ENCODE measurements at regions not wholly inside any gene's neighbourhood (a gene's known extent, or its start where the extent isn't known, plus 50 kb on each side); places are given as distances from the start of the nearest gene placed in this dataset.

DNA sequence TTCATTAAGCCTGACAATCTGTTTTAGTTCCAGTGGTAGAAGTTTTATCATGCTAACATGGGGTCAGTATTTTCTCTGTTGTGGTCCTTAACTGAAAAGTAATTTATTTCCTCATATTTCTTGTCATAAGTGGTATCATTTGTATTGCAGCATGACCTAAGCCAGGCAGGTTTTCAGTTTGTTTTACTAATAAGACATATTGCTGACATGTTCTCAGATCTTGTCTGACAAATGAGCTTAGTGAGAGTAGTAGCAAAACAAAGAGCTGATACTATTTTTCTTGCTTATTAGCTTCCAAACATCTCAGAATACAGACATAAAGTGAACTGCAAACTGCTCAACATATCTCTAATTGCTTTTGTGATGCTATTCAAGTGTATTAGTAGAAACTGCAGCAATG, 293.6 kb downstream of the DSEL start:
- DNase-seq (ENCODE audit: low read depth): no peak
- H3K4me3 ChIP-seq (ENCODE audit: low read length): no peak overlapping the region
- TF ChIP-seq, protein P1, sequence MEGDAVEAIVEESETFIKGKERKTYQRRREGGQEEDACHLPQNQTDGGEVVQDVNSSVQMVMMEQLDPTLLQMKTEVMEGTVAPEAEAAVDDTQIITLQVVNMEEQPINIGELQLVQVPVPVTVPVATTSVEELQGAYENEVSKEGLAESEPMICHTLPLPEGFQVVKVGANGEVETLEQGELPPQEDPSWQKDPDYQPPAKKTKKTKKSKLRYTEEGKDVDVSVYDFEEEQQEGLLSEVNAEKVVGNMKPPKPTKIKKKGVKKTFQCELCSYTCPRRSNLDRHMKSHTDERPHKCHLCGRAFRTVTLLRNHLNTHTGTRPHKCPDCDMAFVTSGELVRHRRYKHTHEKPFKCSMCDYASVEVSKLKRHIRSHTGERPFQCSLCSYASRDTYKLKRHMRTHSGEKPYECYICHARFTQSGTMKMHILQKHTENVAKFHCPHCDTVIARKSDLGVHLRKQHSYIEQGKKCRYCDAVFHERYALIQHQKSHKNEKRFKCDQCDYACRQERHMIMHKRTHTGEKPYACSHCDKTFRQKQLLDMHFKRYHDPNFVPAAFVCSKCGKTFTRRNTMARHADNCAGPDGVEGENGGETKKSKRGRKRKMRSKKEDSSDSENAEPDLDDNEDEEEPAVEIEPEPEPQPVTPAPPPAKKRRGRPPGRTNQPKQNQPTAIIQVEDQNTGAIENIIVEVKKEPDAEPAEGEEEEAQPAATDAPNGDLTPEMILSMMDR (conservative IDR thresholded peaks at IDR 0.05; ENCODE audit: low read depth, low read length): no peak

DNA sequence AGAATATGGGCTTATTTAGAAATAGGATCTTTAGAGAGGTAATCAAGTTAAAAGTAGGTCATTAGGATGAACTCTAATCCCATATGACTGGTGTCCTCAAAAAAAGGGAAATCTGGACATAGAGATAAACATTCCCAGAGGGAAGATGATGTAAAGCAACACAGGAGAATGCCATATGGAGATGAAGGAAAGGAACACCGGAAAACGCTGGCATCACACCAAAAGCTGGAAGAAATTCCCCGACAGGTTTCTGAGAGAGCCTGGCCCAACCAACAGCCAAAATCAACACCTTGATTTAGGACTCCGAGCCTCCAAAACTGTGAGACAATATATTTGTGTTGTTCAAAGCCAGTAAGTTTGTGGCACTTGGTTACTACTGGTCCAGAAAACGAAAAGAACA, 296.7 kb downstream of the DSEL start:
- TF ChIP-seq, protein P1 (conservative IDR thresholded peaks at IDR 0.05; ENCODE audit: low read depth, low read length): no peak
- no peak for DNase-seq (ENCODE audit: low read depth)
- H3K4me3 ChIP-seq (ENCODE audit: low read length): no peak overlapping the region

DNA sequence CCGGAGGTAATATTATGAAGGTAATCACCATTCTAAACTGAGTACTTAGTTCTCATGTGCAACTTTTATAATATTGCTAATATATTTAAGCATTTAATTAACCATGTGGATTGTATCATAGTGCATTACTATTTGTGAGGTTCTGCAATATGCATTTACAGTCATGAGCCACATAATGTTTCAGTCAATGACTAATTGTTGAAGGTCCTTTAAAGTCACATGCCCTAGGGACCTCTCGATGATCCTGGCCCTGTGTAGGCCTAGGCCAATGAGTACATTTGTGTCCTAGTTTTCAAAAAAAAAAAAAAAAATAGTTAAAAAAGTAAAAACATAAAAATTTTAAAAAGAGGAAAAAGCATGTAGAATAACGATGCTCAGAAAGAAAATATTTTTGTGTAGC, 298.0 kb downstream of the DSEL start:
- no peak for DNase-seq (ENCODE audit: low read depth)
- no peak overlapping the region for H3K4me3 ChIP-seq (ENCODE audit: low read length)
- TF ChIP-seq, protein P1 (conservative IDR thresholded peaks at IDR 0.05; ENCODE audit: low read depth, low read length): no peak

DNA sequence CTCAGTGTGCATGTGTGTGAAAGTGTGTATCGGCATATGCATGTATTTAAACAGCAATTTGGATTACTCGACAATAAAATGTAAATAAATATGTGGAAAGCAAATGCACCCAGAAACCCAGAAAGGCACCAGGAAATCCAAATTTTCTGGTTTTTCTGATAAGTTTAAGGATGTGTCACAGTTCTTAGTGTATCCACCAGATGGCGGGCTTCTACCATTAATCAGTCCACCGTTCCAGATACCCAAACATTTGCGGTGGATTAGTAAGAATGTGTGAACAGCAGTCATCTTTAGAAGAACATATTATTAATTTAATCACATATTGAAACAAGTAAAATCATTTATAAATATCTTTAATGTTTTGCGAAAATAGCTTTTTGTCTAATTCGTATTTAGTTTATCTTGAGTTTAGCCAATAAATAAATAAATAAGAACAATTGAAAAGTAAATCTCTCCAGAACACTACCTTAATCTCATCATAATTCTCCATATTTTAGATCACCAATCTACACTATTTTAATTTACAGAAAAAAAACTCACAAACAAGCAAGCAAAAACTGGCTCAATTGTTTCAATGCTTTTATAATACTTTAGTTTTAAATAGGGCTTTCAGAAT, 298.9 kb downstream of the DSEL start:
- DNase-seq (ENCODE audit: low read depth): peak; percentile 27
- H3K4me3 ChIP-seq (ENCODE audit: low read length): no peak overlapping the region
- TF ChIP-seq, protein P1 (conservative IDR thresholded peaks at IDR 0.05; ENCODE audit: low read depth, low read length): peak; percentile 56

DNA sequence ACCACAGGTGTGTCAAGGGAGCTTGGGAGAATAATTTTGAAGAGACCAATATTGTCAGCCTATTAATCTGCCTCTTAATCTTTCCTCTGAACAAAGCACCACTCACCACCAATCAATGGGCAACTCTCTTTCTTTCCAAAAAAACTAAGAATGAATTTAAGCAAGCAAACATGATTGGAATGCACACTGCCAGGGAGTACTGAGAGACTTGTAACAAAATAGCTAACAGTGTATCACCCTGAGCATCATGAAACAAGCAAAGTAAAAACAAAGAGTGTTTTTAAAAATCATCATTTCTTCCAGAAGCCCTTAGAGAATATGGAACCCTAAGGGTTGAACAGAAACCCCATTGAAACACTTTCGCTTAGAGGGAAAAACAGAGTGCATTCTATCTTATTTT, 299.7 kb downstream of the DSEL start:
- TF ChIP-seq, protein P1 (conservative IDR thresholded peaks at IDR 0.05; ENCODE audit: low read depth, low read length): no peak
- H3K4me3 ChIP-seq (ENCODE audit: low read length): no peak overlapping the region
- no peak for DNase-seq (ENCODE audit: low read depth)

DNA sequence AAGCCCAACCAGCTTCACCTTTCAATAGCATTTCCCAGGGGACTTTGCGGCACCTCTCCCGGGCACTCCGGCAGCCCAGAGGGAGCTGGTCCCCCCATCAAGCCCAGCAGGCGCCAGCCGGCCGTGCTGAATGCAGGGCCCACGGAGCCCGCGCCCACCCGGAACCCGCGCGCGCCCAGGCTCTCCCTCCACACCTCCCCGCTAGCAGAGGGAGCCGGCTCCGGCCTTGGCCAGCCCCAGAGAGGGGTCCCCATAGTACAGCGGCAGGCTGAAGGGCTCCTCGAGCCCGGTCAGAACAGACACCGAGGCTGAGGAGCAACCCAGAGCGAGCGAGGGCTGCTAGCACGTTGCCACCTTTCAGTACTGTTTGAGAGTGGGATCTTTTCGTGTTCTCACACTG, 300.8 kb downstream of the DSEL start:
- TF ChIP-seq, protein P1 (conservative IDR thresholded peaks at IDR 0.05; ENCODE audit: low read depth, low read length): no peak
- no peak for DNase-seq (ENCODE audit: low read depth)
- H3K4me3 ChIP-seq (ENCODE audit: low read length): no peak overlapping the region

DNA sequence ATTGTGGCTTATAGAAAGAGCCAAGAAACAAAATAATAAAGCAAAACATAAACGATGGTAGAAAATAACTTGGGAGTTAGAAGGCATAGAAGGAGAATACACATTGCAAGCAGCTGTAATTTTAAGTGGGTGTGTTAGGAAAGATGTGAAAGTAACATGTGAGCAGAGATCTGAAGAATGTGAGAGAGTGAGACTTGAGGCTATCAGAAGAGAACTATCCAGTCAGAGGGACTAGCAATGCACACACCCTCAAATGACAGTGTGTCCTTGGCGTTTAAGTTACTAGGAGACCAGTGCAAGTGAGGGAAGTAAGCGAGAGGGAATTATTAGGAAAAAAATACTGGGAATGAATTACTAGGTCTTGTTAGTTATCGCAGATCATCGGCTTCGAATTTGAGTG, 304.9 kb downstream of the DSEL start:
- no peak overlapping the region for H3K4me3 ChIP-seq (ENCODE audit: low read length)
- no peak for DNase-seq (ENCODE audit: low read depth)
- TF ChIP-seq, protein P1 (conservative IDR thresholded peaks at IDR 0.05; ENCODE audit: low read depth, low read length): no peak
